Cardiac muscle cell (in vitro differentiated cells and primary cell): ENCODE measurements at regions not wholly inside any gene's neighbourhood (a gene's known extent, or its start where the extent isn't known, plus 50 kb on each side); places are given as distances from the start of the nearest gene placed in this dataset.
"Not testable (repeated sequence)": the region's sequence is repeated elsewhere in the genome, so short reads cannot be mapped to it uniquely, and the experiment has no call there.

Experiments
- DNase-seq, 2 donors: peaks; one replicate each; pipeline versions ENCODE4 v3.0.0 to v3.0.0-alpha.2; 2010 to 2017; ENCODE audit warnings: low read depth in 1 of 2, low spot score in 1 of 2
- H3K27ac ChIP-seq: fragments of 200-600 bp; sonication (generic); 2 replicates; pipeline ENCODE4 v1.5.1; 2016
- H3K27me3 ChIP-seq: fragments of 200-600 bp; sonication (generic); 2 replicates; pipeline ENCODE4 v1.6.0; 2016; ENCODE audit warnings: control low read depth
- H3K36me3 ChIP-seq: fragments of 200-600 bp; sonication (generic); 2 replicates; pipeline ENCODE4 v1.5.1; 2016; ENCODE audit warnings: control low read depth
- H3K4me1 ChIP-seq: fragments of 200-600 bp; sonication (generic); 2 replicates; pipeline ENCODE4 v1.8.1; 2017; ENCODE audit warnings: low read depth, mild to moderate bottlenecking, mixed run types
- H3K4me3 ChIP-seq: fragments of 200-600 bp; sonication (generic); 2 replicates; pipeline ENCODE4 v1.5.1; 2016; ENCODE audit warnings: mild to moderate bottlenecking
- H3K9me3 ChIP-seq: fragments of 200-600 bp; sonication (generic); 2 replicates; pipeline ENCODE4 v1.5.1; 2017; ENCODE audit warnings: low read depth, mild to moderate bottlenecking, control low read depth
- TF ChIP-seq, protein P1 (sequence below): IDR thresholded peaks from 2 replicates; pipeline ENCODE4 v1.5.1; 2012; ENCODE audit warnings: low read depth, mild to moderate bottlenecking, low read length

DNA sequence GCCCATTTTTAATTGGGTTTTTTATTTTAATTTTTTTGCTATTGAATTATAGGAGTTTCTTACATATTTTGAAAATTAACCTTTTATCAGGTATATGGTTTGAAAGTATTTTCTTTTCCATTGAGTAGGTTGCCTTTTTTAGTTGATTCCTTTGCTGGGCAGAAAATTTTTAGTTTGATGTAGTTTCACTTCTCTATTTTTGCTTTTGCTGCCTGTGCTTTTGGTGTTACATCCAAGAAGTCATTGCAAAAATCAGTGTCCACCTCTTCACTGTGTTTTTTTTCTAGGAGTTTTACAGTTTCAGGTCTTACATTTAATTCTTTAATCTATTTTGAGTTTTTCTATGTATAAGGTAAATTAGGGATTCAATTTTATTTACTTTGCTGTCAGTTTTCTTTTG lies 129.8 kb upstream of the FERD3L start:
- TF ChIP-seq, protein P1, sequence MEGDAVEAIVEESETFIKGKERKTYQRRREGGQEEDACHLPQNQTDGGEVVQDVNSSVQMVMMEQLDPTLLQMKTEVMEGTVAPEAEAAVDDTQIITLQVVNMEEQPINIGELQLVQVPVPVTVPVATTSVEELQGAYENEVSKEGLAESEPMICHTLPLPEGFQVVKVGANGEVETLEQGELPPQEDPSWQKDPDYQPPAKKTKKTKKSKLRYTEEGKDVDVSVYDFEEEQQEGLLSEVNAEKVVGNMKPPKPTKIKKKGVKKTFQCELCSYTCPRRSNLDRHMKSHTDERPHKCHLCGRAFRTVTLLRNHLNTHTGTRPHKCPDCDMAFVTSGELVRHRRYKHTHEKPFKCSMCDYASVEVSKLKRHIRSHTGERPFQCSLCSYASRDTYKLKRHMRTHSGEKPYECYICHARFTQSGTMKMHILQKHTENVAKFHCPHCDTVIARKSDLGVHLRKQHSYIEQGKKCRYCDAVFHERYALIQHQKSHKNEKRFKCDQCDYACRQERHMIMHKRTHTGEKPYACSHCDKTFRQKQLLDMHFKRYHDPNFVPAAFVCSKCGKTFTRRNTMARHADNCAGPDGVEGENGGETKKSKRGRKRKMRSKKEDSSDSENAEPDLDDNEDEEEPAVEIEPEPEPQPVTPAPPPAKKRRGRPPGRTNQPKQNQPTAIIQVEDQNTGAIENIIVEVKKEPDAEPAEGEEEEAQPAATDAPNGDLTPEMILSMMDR, result no peak
- H3K9me3 ChIP-seq, result no peaks in the 10 kb centered on the region
- H3K4me1 ChIP-seq, result no peaks in the 10 kb centered on the region
- H3K4me3 ChIP-seq, result no peak overlapping the region
- H3K27ac ChIP-seq, result no peak overlapping the region
- H3K27me3 ChIP-seq, result no peaks in the 10 kb centered on the region
- DNase-seq, result no peak
- H3K36me3 ChIP-seq, result no peaks in the 10 kb centered on the region

DNA sequence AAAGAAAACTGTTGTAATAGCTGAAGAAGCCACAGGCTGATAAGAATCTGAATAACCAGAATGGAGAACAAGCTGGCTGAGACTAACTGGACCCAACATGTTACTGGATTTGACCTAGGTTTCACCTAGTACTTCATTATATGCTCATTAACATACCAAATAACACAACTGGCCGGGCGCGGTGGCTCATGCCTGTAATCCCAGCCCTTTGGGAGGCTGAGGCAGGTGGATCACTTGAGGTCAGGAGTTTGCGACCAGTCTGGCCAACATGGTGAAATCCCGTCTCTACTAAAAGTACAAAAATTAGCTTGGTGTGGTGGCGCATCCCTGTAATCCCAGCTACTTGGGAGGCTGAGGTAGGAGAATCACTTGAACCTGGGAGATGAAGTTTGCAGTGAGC lies 127.1 kb upstream of the FERD3L start:
- not testable (repeated sequence) for H3K4me3 ChIP-seq, H3K9me3 ChIP-seq, DNase-seq, H3K27me3 ChIP-seq, H3K4me1 ChIP-seq, H3K27ac ChIP-seq, H3K36me3 ChIP-seq

- Histone ChIP-seq H3K27ac (no peak overlapping the region), H3K4me1 (no peaks in the 10 kb centered on the region), H3K4me3 (no peak overlapping the region), H3K36me3 (no peaks in the 10 kb centered on the region), H3K27me3 (no peaks in the 10 kb centered on the region), H3K9me3 (no peaks in the 10 kb centered on the region)
- TF ChIP-seq, protein P1, result no peak
- no peak for DNase-seq
Measured at GRCh38 chr7:19269301-19269700, 124.1 kb upstream of the FERD3L start.

GRCh38 chr7:19268737-19269136 lies 123.5 kb upstream of the FERD3L start:
- no peak overlapping the region for H3K27ac ChIP-seq
- H3K27me3 ChIP-seq, result no peaks in the 10 kb centered on the region
- no peaks in the 10 kb centered on the region for H3K9me3 ChIP-seq
- TF ChIP-seq, protein P1, result no peak
- H3K36me3 ChIP-seq, result no peaks in the 10 kb centered on the region
- no peaks in the 10 kb centered on the region for H3K4me1 ChIP-seq
- H3K4me3 ChIP-seq, result no peak overlapping the region
- DNase-seq, result peak in 1 of 2 donors; percentile 32

DNA sequence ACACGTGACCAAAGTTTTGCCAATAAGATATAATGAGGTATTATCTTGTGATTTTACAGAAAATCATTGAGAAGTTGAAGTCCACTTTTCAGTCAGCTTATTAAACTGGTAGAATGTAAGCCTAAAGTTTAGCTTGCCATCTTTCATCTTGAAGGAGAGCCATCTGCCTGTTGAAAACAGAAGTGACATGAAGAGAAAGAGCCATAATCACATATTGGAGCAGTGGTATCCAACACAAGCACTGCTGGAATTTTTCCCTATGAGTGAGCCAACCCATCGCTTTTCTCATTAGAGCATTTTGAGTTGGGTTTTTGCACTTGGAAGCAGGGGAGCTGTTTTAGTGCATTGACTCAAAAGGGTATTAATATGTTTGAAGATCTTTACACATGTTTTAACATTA lies 117.6 kb upstream of the FERD3L start:
- H3K27me3 ChIP-seq, result no peaks in the 10 kb centered on the region
- DNase-seq, result no peak
- H3K4me1 ChIP-seq, result no peaks in the 10 kb centered on the region

DNA sequence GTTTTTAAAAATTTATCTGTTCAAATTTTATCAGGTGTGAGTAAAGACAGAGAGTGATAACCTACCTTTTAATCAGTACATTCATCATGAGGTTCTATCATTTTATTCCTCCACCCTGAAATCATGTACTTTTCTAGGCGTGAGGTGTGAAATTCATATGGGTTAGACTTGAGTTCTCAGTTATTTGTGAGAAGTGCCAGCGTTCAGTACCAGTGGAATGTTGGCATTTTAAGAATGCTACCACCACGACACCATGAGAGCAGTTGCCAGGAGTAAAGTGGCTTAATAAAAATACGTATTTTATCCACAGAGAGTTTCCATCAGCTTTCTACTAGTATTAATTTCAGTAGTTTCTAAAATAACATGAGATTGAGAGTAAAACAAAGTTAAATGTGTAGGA lies 104.1 kb upstream of the FERD3L start:
- TF ChIP-seq, protein P1, result no peak
- no peaks in the 10 kb centered on the region for H3K27me3 ChIP-seq

More for the DNA sequence above, 117.6 kb upstream of the FERD3L start:
- no peaks in the 10 kb centered on the region for H3K9me3 ChIP-seq
- TF ChIP-seq, protein P1, result no peak
- H3K4me3 ChIP-seq, result no peak overlapping the region
- H3K27ac ChIP-seq, result no peak overlapping the region
- no peaks in the 10 kb centered on the region for H3K36me3 ChIP-seq

More for the DNA sequence above, 104.1 kb upstream of the FERD3L start:
- H3K27ac ChIP-seq, result no peak overlapping the region
- no peaks in the 10 kb centered on the region for H3K4me1 ChIP-seq
- DNase-seq, result peak in 1 of 2 donors; percentile 22
- no peak overlapping the region for H3K4me3 ChIP-seq
- no peaks in the 10 kb centered on the region for H3K9me3 ChIP-seq
- no peaks in the 10 kb centered on the region for H3K36me3 ChIP-seq
